H9 (cell line): ENCODE measurements at regions not wholly inside any gene's neighbourhood (a gene's known extent, or its start where the extent isn't known, plus 50 kb on each side); places are given as distances from the start of the nearest gene placed in this dataset.

Source experiments
- DNase-seq: peaks from one replicate; pipeline ENCODE4 v3.0.0-alpha.2; 2017
- H2AFZ ChIP-seq: one replicate; pipeline ENCODE4 v1.6.1; 2013; ENCODE audit warnings: mild to moderate bottlenecking, low read length, control low read depth, moderate library complexity
- H2AK5ac ChIP-seq: 2 replicates; pipeline ENCODE4 v1.6.1; 2013; ENCODE audit warnings: low read length, control low read depth, mixed read lengths; ENCODE audit not compliant: insufficient read length
- H2BK120ac ChIP-seq: one replicate; pipeline ENCODE4 v1.6.1; 2013; ENCODE audit warnings: low read depth, mild to moderate bottlenecking, low read length, control low read depth, inconsistent platforms; ENCODE audit not compliant: poor library complexity, severe bottlenecking
- H2BK12ac ChIP-seq: 2 replicates; pipeline ENCODE4 v1.6.1; 2013; ENCODE audit warnings: low read length, control low read depth, mixed read lengths, low read depth; ENCODE audit not compliant: insufficient read length
- H2BK15ac ChIP-seq: 2 replicates; pipeline ENCODE4 v1.6.1; 2013; ENCODE audit warnings: low read depth, low read length, control low read depth
- H2BK20ac ChIP-seq: one replicate; pipeline ENCODE4 v1.6.1; 2013; ENCODE audit warnings: low read depth, mild to moderate bottlenecking, low read length, control low read depth, inconsistent platforms; ENCODE audit not compliant: poor library complexity, severe bottlenecking
- H2BK5ac ChIP-seq: 2 replicates; pipeline ENCODE4 v1.6.1; 2013; ENCODE audit warnings: low read length, control low read depth, mixed read lengths; ENCODE audit not compliant: insufficient read length
- H3K14ac ChIP-seq: 2 replicates; pipeline ENCODE4 v1.6.1; 2013; ENCODE audit warnings: low read length, control low read depth; ENCODE audit not compliant: insufficient read depth
- H3K18ac ChIP-seq: 2 replicates; pipeline ENCODE4 v1.6.1; 2013; ENCODE audit warnings: low read depth, mild to moderate bottlenecking, mixed read lengths, low read length, control low read depth; ENCODE audit not compliant: insufficient read length
- H3K23ac ChIP-seq: 2 replicates; pipeline ENCODE4 v1.6.1; 2013; ENCODE audit warnings: low read length, control low read depth, mixed read lengths, low read depth; ENCODE audit not compliant: insufficient read length
- H3K23me2 ChIP-seq: 2 replicates; pipeline ENCODE4 v1.6.1; 2013; ENCODE audit warnings: low read depth, mild to moderate bottlenecking, mixed read lengths, low read length, control low read depth; ENCODE audit not compliant: insufficient read length, poor library complexity, severe bottlenecking
- H3K27ac ChIP-seq: 2 replicates; pipeline ENCODE4 v1.5.1; 2013; ENCODE audit warnings: low read length, control low read depth, mixed read lengths, low read depth; ENCODE audit not compliant: insufficient read length
- H3K27me3 ChIP-seq: 2 replicates; pipeline ENCODE4 v1.6.1; 2013; ENCODE audit warnings: low read length, control low read depth, inconsistent platforms; ENCODE audit not compliant: insufficient read depth
- H3K4ac ChIP-seq: 2 replicates; pipeline ENCODE4 v1.6.1; 2013; ENCODE audit warnings: low read depth, mild to moderate bottlenecking, control low read depth, inconsistent platforms, low read length, moderate library complexity
- H3K4me1 ChIP-seq: 2 replicates; pipeline ENCODE4 v1.6.1; 2013; ENCODE audit warnings: low read length, control low read depth, inconsistent platforms; ENCODE audit not compliant: insufficient read depth
- H3K4me2 ChIP-seq: 2 replicates; pipeline ENCODE4 v1.6.1; 2013; ENCODE audit warnings: low read length, control low read depth, mixed read lengths; ENCODE audit not compliant: insufficient read length, insufficient read depth
- H3K56ac ChIP-seq: 2 replicates; pipeline ENCODE4 v1.6.1; 2013; ENCODE audit warnings: low read depth, mild to moderate bottlenecking, mixed read lengths, low read length, control low read depth; ENCODE audit not compliant: insufficient read length
- H3K79me1 ChIP-seq: 2 replicates; pipeline ENCODE4 v1.6.1; 2013; ENCODE audit warnings: low read depth, mild to moderate bottlenecking, moderate library complexity, low read length, control low read depth, inconsistent platforms; ENCODE audit not compliant: insufficient read depth, poor library complexity, severe bottlenecking
- H3K79me2 ChIP-seq: 2 replicates; pipeline ENCODE4 v1.6.1; 2013; ENCODE audit warnings: low read length, control low read depth, inconsistent platforms; ENCODE audit not compliant: insufficient read depth
- H3K9ac ChIP-seq: 2 replicates; pipeline ENCODE4 v1.6.1; 2013; ENCODE audit warnings: low read length, control low read depth, mixed read lengths; ENCODE audit not compliant: insufficient read length; ENCODE audit errors: extremely low read depth
- H3K9me3 ChIP-seq: one replicate; pipeline ENCODE4 v1.6.1; 2013; ENCODE audit warnings: low read depth, low read length, inconsistent platforms; ENCODE audit not compliant: control insufficient read depth
- H3T11ph ChIP-seq: one replicate; pipeline ENCODE4 v1.6.1; 2013; ENCODE audit warnings: mild to moderate bottlenecking, low read length, control low read depth, inconsistent platforms
- H4K20me1 ChIP-seq: one replicate; pipeline ENCODE4 v1.6.1; 2013; ENCODE audit not compliant: control insufficient read depth, insufficient read length, insufficient read depth
- H4K5ac ChIP-seq: 2 replicates; pipeline ENCODE4 v1.6.1; 2013; ENCODE audit warnings: low read depth, mild to moderate bottlenecking, mixed read lengths, low read length, control low read depth; ENCODE audit not compliant: insufficient read length
- H4K8ac ChIP-seq: replicated peaks from 2 replicates; pipeline ENCODE4 v1.6.1; 2013; ENCODE audit warnings: low read length, control low read depth, mixed read lengths, low read depth; ENCODE audit not compliant: insufficient read length
- H4K91ac ChIP-seq: 2 replicates; pipeline ENCODE4 v1.6.1; 2013; ENCODE audit warnings: low read depth, mild to moderate bottlenecking, moderate library complexity, mixed read lengths, low read length, control low read depth; ENCODE audit not compliant: insufficient read length
- H3K27ac Mint-ChIP-seq, 3 experiments: 2 replicates in 2 of 3; 3 replicates in 1 of 3; pipeline ENCODE4 v1.8.0; 2020 to 2021; ENCODE audit warnings: mixed read lengths in 3 of 3, mild to moderate bottlenecking in 1 of 3, moderate library complexity in 1 of 3
- H3K27me3 Mint-ChIP-seq: 2 replicates; pipeline ENCODE4 v1.8.0; 2021; ENCODE audit warnings: low read depth, mild to moderate bottlenecking, moderate library complexity, mixed read lengths
- H3K36me3 Mint-ChIP-seq, 3 experiments: 2 replicates in 2 of 3; 3 replicates in 1 of 3; pipeline ENCODE4 v1.8.0; 2020 to 2021; ENCODE audit warnings: low read depth in 3 of 3, mixed read lengths in 3 of 3; ENCODE audit not compliant: insufficient read depth in 1 of 3
- H3K4me1 Mint-ChIP-seq, 2 experiments: 2 replicates each; pipeline ENCODE4 v1.8.0; 2020; ENCODE audit warnings: mixed read lengths in 2 of 2
- H3K4me3 Mint-ChIP-seq, 2 experiments: 2 replicates in 1 of 2; 3 replicates in 1 of 2; pipeline ENCODE4 v1.8.0; 2020 to 2021; ENCODE audit warnings: mild to moderate bottlenecking in 2 of 2, mixed read lengths in 2 of 2, moderate library complexity in 1 of 2
- H3K9me3 Mint-ChIP-seq, 2 experiments: 2 replicates in 1 of 2; 3 replicates in 1 of 2; pipeline ENCODE4 v1.8.0; 2020; ENCODE audit warnings: mild to moderate bottlenecking in 2 of 2, mixed read lengths in 2 of 2, moderate library complexity in 1 of 2
- CTCF ChIP-seq: fragments of 200-600 bp; sonication (generic); conservative IDR thresholded peaks from 3 replicates; pipeline ENCODE4 v1.8.0; 2021; ENCODE audit warnings: antibody characterized with exemption, mild to moderate bottlenecking
- WGBS: extraction: QIAGEN DNeasy Blood & Tissue Kit; methylation state at CpG from one replicate; pipeline ENCODE4 v1.1.7; 2013; ENCODE audit warnings: missing lambda C conversion rate, low lambda C conversion rate, mixed read lengths; ENCODE audit not compliant: insufficient read length; ENCODE audit errors: extremely low coverage; 5-methylcytosine and 5-hydroxymethylcytosine counted together

DNA sequence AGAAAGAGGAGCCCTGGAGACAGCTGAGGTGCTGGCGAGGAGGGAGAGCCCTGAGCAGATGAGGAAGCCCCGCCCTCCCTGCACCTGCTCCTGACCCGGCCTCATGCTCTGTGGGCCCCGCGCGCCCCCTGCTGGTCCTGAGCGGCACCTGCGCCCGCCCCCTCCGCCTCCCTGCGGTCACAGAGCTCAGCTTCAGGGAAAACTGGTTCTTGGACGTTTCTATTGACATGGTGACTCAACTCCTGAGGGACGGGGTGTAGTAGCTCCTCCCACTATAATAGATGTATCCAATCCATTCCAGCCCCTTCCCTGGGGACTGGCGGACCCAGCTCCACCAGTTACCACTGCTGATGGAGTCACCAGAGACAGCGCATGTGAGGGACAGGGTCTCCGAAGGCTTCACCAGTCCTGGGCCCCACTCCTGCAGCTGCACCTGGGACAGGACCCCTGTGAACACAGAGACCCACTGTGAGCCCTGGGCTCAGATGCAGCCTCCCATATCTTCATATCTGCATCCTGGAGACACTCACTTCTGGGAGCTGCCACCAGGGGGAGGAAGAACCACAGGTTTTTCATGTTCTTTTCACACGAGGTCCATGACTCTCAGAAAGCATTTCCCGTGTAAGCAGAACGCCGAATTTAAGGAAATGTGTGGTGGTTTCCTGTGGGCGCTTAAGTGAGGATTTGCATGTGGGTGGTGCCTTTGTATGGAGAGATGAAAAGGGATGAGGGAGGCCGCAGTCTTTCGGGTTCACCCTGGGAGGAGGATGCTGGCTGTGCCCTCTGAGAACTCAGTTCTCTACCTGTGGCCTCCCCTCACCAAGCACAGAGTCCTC lies 1346.4 kb downstream of the TMEM121 start:
- H3K14ac ChIP-seq, result no peak overlapping the region
- H2BK12ac ChIP-seq, result no peak overlapping the region
- no CpG with 5 or more reads among the region's 23 CpGs for WGBS
- peaks cover 98% of the 10 kb centered on the region for H3K9me3 ChIP-seq
- H4K5ac ChIP-seq, result no peak overlapping the region
- H3K56ac ChIP-seq, result no peak overlapping the region
- no peak for DNase-seq
- H3K79me2 ChIP-seq, result no peaks in the 10 kb centered on the region
- H3T11ph ChIP-seq, result no peak overlapping the region
- no peak overlapping the region for H4K8ac ChIP-seq
- no peak overlapping the region for H3K27ac ChIP-seq
- no peaks in the 10 kb centered on the region for H3K27me3 ChIP-seq
- no peak overlapping the region for H2BK15ac ChIP-seq
- no peak overlapping the region for H2BK20ac ChIP-seq
- no peak overlapping the region for H3K18ac ChIP-seq
- H3K4me1 ChIP-seq, result no peaks in the 10 kb centered on the region
- H3K4me3 Mint-ChIP-seq, result no peak overlapping the region; a peak in 1 of 5 replicates
- no peaks in the 10 kb centered on the region for H4K20me1 ChIP-seq
- peaks cover 5 to 38% (median 20%) of the 10 kb centered on the region in 3 experiments; a peak in 6 of 7 replicates for H3K36me3 Mint-ChIP-seq
- no peaks in the 10 kb centered on the region for H3K23me2 ChIP-seq
- no peaks in the 10 kb centered on the region for H3K79me1 ChIP-seq
- no peak overlapping the region for H3K4me2 ChIP-seq
- no peak overlapping the region for H2AK5ac ChIP-seq
- H3K23ac ChIP-seq, result no peak overlapping the region
- H3K4me1 Mint-ChIP-seq, result no peaks in the 10 kb centered on the region
- no peak overlapping the region for H4K91ac ChIP-seq
- no peak overlapping the region for H2BK5ac ChIP-seq
- H3K4ac ChIP-seq, result no peak overlapping the region
- no peak overlapping the region for H2AFZ ChIP-seq
- no peak overlapping the region for H3K27ac Mint-ChIP-seq
- peaks cover 3% of the 10 kb centered on the region for H3K27me3 Mint-ChIP-seq
- H3K9me3 Mint-ChIP-seq, result peaks cover 97 to 100% of the 10 kb centered on the region in 2 experiments
- H2BK120ac ChIP-seq, result no peak overlapping the region
- no peak overlapping the region for H3K9ac ChIP-seq
- peak; percentile 15; the same call in 1 of the 3 replicates for TF ChIP-seq CTCF
